ENCODE measurements at regions not wholly inside any gene's neighbourhood (a gene's known extent, or its start where the extent isn't known, plus 50 kb on each side); places are given as distances from the start of the nearest gene placed in this dataset.

DNA sequence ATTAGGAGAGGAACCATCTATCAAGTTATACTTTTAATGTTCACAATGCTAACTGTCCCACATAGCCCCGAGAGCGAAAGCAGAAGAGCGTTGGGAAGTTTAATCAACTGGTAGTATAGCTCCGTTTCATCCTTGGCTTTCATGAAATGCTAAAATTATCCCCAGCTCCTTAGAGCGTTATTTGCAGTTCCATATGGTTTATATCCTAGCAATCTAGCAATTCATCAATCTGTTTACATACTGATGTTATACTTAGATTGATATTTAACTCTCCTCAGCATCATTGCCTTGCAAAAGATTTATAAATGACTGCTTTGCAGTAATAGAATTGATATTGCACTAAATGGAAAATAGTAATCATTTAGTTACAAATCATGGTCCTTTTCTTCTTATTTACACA, 419.8 kb downstream of the COG6 start:
- no peak overlapping the region for H3K4me3 Mint-ChIP-seq (ENCODE audit: unreplicated experiment)
- H3K4me1 ChIP-seq = no peaks in the 10 kb centered on the region
- no peaks in the 10 kb centered on the region for H3K9me3 ChIP-seq
- TF ChIP-seq, protein P1, sequence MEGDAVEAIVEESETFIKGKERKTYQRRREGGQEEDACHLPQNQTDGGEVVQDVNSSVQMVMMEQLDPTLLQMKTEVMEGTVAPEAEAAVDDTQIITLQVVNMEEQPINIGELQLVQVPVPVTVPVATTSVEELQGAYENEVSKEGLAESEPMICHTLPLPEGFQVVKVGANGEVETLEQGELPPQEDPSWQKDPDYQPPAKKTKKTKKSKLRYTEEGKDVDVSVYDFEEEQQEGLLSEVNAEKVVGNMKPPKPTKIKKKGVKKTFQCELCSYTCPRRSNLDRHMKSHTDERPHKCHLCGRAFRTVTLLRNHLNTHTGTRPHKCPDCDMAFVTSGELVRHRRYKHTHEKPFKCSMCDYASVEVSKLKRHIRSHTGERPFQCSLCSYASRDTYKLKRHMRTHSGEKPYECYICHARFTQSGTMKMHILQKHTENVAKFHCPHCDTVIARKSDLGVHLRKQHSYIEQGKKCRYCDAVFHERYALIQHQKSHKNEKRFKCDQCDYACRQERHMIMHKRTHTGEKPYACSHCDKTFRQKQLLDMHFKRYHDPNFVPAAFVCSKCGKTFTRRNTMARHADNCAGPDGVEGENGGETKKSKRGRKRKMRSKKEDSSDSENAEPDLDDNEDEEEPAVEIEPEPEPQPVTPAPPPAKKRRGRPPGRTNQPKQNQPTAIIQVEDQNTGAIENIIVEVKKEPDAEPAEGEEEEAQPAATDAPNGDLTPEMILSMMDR (IDR thresholded peaks at IDR 0.05; ENCODE audit: insufficient read depth in 1 of 2, low read depth in 1 of 2, low read length in 1 of 2, severe bottlenecking in 1 of 2, unreplicated experiment in 1 of 2) = no peak
- H3K36me3 Mint-ChIP-seq (ENCODE audit: insufficient read depth, unreplicated experiment) = no peaks in the 10 kb centered on the region
- no peaks in the 10 kb centered on the region for H3K4me1 Mint-ChIP-seq (ENCODE audit: low read depth, unreplicated experiment)
- POLR2A ChIA-PET = no interaction called here
- H3K9me3 Mint-ChIP-seq (ENCODE audit: unreplicated experiment) = no peaks in the 10 kb centered on the region
- H3K27me3 Mint-ChIP-seq (ENCODE audit: insufficient read depth, unreplicated experiment) = no peaks in the 10 kb centered on the region
- no peak for DNase-seq
- no peak overlapping the region for H3K4me3 ChIP-seq (ENCODE audit: low read depth, low read length)
- CTCF ChIA-PET = no interaction called here
- no peaks in the 10 kb centered on the region for H3K36me3 ChIP-seq (ENCODE audit: control insufficient read depth, insufficient read depth, low read length)
- no peaks in the 10 kb centered on the region for H3K27me3 ChIP-seq (replicated peaks; ENCODE audit: control insufficient read depth, insufficient read depth, low read length)
- no TSS peak for BruUV-seq (replicated peaks)
- intact Hi-C loops (cut with micrococcal nuclease; ENCODE audit: unreplicated experiment) = no loop called here
- no peak overlapping the region for H3K27ac Mint-ChIP-seq (ENCODE audit: unreplicated experiment)

DNA sequence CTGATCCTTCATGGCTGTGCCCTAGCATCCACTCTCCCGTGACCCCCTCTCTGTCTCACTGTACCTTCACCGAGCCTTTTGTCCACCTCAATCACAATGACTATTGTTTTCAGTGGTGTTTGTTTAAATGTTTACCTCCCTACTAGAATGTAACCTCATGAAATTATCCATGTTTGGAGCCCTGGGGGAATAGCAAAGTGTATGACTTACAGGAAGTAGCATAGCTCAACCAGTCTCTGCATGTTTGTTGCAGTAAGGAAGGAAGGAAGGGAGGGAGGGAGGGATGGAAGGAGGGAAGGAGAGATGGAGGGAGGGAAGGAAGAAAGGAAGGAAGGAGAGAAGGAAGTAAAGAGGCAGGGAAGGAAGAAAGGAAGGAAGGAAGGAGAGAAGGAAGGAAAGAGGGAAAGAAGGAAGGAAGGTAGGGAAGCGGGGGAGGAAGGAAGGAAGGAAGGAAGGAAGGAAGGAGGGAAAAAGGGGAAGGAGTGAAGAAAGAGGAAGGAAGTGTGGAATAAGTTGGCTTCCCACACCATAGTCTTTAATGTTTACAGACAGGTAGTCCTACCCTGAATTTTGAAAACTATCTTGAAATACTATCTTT, 421.4 kb downstream of the COG6 start:
- no peak overlapping the region for H3K4me3 ChIP-seq (ENCODE audit: low read depth, low read length)
- no peaks in the 10 kb centered on the region for H3K9me3 ChIP-seq
- no peaks in the 10 kb centered on the region for H3K4me1 ChIP-seq
- H3K4me3 Mint-ChIP-seq (ENCODE audit: unreplicated experiment) = no peak overlapping the region
- intact Hi-C loops (cut with micrococcal nuclease; ENCODE audit: unreplicated experiment) = no loop called here
- TF ChIP-seq, protein P1 (IDR thresholded peaks at IDR 0.05; ENCODE audit: insufficient read depth in 1 of 2, low read depth in 1 of 2, low read length in 1 of 2, severe bottlenecking in 1 of 2, unreplicated experiment in 1 of 2) = no peak
- no peaks in the 10 kb centered on the region for H3K27me3 ChIP-seq (replicated peaks; ENCODE audit: control insufficient read depth, insufficient read depth, low read length)
- CTCF ChIA-PET = no interaction called here
- no peaks in the 10 kb centered on the region for H3K4me1 Mint-ChIP-seq (ENCODE audit: low read depth, unreplicated experiment)
- no TSS peak for BruUV-seq (replicated peaks)
- H3K27ac Mint-ChIP-seq (ENCODE audit: unreplicated experiment) = no peak overlapping the region
- no peaks in the 10 kb centered on the region for H3K36me3 Mint-ChIP-seq (ENCODE audit: insufficient read depth, unreplicated experiment)
- POLR2A ChIA-PET = no interaction called here
- no peak for DNase-seq
- H3K27me3 Mint-ChIP-seq (ENCODE audit: insufficient read depth, unreplicated experiment) = no peaks in the 10 kb centered on the region
- H3K9me3 Mint-ChIP-seq (ENCODE audit: unreplicated experiment) = no peaks in the 10 kb centered on the region
- H3K36me3 ChIP-seq (ENCODE audit: control insufficient read depth, insufficient read depth, low read length) = no peaks in the 10 kb centered on the region

DNA sequence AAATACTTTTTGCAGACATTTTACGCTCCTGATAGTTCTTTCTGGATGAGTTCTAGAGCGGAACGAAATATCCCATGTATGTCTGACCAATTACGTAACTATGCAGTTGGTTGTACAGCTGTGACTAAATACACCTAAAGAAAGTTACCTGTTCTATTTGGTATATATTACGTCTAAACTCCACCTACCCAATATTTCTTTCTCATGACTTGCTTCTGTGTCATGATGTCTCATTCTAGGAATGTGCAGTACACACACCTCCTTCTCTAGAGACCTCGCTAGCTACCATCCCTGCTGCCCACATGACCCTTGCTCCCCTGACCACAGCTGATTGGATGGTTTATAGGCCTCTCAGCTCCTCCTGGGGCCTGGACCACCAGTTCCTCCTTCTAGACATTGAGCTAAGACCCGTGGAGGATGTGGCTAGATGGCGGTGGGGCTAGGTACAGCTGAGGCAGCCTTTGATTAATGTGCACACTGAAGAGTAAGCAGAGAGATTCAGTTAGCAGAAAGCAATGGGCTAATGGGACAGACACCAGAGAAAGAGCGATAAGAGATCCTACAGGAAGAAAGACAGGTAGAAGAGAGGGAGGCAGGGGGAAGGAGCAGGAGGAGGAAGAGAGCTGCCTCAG, 422.1 kb downstream of the COG6 start:
- Histone ChIP-seq H3K4me1 (no peaks in the 10 kb centered on the region), H3K9me3 (no peaks in the 10 kb centered on the region), H3K27me3 (replicated peaks; ENCODE audit: control insufficient read depth, insufficient read depth, low read length) (no peaks in the 10 kb centered on the region), H3K36me3 (ENCODE audit: control insufficient read depth, insufficient read depth, low read length) (no peaks in the 10 kb centered on the region), H3K4me3 (ENCODE audit: low read depth, low read length) (no peak overlapping the region)
- Mint-ChIP-seq H3K4me3 (ENCODE audit: unreplicated experiment) (no peak overlapping the region), H3K4me1 (ENCODE audit: low read depth, unreplicated experiment) (no peaks in the 10 kb centered on the region), H3K27me3 (ENCODE audit: insufficient read depth, unreplicated experiment) (no peaks in the 10 kb centered on the region), H3K9me3 (ENCODE audit: unreplicated experiment) (no peaks in the 10 kb centered on the region), H3K36me3 (ENCODE audit: insufficient read depth, unreplicated experiment) (no peaks in the 10 kb centered on the region), H3K27ac (ENCODE audit: unreplicated experiment) (no peak overlapping the region)
- no TSS peak for BruUV-seq (replicated peaks)
- CTCF ChIA-PET = no interaction called here
- POLR2A ChIA-PET = no interaction called here
- TF ChIP-seq, protein P1 (IDR thresholded peaks at IDR 0.05; ENCODE audit: insufficient read depth in 1 of 2, low read depth in 1 of 2, low read length in 1 of 2, severe bottlenecking in 1 of 2, unreplicated experiment in 1 of 2) = no peak
- no peak for DNase-seq
- intact Hi-C loops (cut with micrococcal nuclease; ENCODE audit: unreplicated experiment) = no loop called here

Measured in Caco-2 (cell line).